Stimulated activated CD4-positive, alpha-beta T cell treated with anti-CD3 and anti-CD28 coated beads, TNF-alpha, amount 100 ng/mL, for 1 hour (primary cell): ENCODE measurements at regions not wholly inside any gene's neighbourhood (a gene's known extent, or its start where the extent isn't known, plus 50 kb on each side); places are given as distances from the start of the nearest gene placed in this dataset.
"Not testable (repeated sequence)": the region's sequence is repeated elsewhere in the genome, so short reads cannot be mapped to it uniquely, and the experiment has no call there.

Experiments used
- DNase-seq, 3 donors: peaks; one replicate each; pipeline ENCODE4 v3.0.0-alpha.2; 2020; ENCODE audit warnings: low read depth in 3 of 3, low spot score in 1 of 3

DNA sequence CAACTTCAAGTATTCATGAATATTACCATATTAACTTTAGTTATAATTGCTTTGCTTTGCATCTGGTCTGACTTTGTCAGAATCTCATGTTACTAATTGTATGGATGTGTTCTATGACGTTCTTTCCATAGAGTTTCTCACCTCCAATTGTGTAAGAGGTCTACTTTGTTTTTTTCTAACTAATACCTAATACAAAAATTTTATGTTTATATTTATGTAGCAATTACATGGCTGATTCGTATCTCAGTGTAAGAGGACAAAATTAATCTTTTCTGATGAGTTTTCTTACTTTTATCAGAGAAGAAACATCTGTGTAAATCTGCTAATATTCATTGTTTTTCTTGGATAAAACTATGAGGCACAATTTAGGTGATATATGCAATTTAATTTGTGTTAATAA is 224.8 kb upstream of the B3GALT2 start:
- DNase-seq: no peak

DNA sequence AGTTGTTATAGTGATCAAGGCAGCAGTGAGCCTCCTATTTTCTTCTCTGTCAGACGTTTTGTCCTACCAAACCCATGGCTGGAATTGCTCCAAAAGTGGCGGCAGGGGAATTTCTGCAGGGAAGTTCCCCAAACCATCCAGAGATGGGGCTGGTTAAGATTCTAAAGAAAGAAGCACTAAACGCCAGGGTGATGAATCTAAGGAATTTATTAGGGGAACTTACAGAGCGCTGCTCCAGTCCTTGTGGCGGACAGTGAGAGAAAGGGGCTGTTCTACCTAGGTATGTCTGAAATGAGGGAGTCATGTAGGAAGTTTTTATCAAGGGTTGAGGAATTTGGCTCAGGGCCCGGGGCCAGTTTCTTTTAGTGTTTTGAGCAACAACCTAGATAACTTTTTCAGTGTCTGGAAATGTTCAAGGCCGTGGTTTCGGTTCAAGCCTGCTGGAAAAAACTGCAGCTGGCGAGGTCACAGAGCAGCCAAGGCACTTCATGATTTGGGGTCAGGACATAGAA is 222.4 kb upstream of the B3GALT2 start:
- DNase-seq: no peak

DNA sequence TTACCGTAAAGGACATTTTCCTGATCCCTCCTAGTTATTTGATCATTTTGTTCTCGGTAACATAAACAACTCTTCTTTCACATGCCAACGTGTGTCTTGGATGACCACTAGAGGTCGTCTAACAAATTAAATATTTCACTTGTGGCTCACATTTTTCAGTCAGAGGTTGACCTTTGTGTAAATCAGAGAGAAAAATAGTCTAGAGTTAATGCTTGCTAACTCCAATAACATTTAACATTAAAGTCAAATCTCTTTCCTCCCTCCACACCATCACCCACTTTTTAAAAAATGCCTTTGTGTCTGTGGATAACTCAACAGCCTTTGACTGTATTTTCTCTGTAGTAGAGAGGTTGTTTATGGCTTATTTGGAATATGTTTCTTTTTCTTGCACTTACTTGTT is 220.5 kb upstream of the B3GALT2 start:
- DNase-seq: no peak

GRCh38 chr1:193404236-193404635 is 217.8 kb upstream of the B3GALT2 start:
- no peak for DNase-seq

DNA sequence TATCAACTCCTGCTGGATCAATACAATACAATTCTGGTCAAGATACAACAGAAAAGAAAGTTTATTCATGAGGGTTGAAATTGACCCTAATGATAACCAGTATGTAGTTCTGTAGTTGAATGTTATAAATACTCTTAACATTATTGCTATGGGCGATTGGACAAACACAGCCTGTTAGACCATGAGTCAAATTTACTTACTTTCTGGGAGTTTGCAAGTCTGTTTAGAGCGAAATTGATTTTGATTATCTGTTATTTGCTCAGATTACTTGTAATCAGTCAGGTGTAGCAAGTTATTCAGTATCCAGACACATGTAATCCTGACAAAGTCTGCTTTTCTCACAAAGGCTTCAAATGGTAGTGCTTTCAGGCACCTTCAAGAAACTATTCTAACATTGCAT is 216.6 kb upstream of the B3GALT2 start:
- DNase-seq: no peak

DNA sequence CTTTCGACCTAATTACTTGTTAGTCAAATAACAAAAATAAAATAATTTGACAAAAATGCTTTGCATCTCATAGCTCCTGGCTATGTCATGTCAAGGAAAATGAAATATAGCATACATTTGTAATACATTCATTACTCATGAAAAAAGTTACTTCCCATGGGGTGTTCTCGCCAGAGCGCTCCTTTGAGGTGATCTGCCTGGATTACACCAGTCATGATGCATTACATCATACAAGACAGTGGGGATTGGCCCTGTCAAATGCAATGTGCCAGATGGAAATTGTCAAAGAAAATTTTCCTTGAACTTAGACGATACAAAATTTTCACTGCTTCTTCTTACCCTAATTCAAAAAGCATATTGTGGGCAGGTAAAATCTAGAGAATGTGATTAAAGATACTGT is 215.6 kb upstream of the B3GALT2 start:
- DNase-seq: no peak

DNA sequence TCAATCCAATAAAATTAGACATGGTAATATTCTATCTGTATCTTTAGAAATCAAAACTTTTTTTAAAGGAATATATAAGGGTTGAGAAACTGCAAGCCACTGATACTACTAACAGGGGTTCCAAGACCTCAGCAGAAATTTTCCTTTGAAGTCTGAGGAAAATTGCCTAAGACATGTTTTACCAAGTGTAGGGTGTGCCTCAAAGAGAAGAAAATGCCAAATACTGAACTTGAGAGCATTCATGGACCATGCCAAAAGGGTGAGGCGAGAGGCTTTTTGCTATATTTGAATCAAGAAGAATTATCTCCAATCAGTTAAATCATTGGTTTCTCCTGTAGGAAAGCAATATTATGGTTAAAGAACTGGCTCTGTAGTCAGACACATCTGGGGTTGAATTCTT is 207.9 kb upstream of the B3GALT2 start:
- DNase-seq: no peak

DNA sequence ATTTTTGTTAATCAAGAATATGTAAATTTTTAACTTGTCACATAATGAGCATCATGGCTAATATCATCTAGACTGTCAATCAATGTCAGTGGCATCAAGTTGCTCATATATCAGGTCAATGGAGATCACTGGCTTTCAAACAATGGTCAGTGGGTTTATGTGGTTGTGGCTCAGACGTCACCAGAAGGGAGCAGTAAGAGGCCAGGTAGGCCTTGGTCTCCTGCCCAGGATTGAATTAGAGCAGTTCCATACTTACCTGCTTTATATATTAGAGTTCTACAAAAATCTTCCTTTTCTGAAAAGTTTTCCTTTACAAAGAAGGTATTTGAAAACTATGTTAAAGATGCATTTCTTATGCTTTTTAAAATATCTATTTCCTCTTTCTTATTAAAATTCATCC is 206.3 kb upstream of the B3GALT2 start:
- DNase-seq: no peak

GRCh38 chr1:193388683-193389082 is 202.3 kb upstream of the B3GALT2 start:
- no peak for DNase-seq

GRCh38 chr1:193388165-193388564 is 201.8 kb upstream of the B3GALT2 start:
- DNase-seq: no peak

- no peak for DNase-seq
These were observed 201.0 kb upstream of the B3GALT2 start for GRCh38 chr1:193387406-193387805.

- DNase-seq: not testable (repeated sequence)
These were observed 192.0 kb upstream of the B3GALT2 start for GRCh38 chr1:193378451-193378850.

- no peak for DNase-seq
These were observed 191.1 kb upstream of the B3GALT2 start for GRCh38 chr1:193377472-193377871.

- DNase-seq: no peak
These were observed 186.1 kb upstream of the B3GALT2 start for GRCh38 chr1:193372553-193372952.

DNA sequence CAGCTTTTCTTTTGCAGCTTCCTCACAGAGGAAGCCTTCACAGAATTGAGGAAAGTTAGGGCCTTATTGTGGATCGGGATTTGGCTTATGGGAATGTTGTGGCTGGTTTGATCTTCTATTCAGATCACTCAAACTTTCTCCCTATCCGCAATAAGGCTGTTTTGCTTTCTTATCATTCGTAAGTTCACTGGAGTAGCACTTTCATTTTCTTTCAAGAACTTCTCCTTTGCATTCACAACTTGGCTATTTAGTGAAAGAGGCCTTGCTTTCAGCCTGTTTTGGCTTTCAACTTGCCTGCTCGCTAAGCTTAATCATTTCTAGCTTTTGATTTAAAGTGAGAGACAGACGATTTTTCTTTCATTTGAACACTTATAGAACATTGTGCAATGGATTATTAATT is 181.9 kb upstream of the B3GALT2 start:
- no peak for DNase-seq

DNA sequence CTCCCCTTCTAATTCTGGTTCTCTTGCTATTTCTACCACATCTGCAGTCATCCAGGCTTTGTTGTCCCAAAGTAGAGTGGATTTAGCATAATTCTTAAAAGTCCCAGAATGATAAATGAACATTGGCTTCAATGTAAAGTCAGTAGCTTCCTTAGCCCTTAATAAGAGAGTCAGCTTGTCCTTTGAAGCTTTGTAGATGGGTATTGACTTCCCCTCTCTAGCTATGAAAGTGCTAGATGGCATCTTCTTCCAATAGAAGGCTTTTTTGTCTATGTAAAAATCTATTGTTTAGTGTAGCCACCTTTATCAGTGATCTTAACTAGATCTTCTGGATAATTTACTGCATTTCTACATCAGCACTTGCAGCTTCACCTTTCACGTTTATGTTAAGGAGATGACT is 181.4 kb upstream of the B3GALT2 start:
- no peak for DNase-seq

- no peak for DNase-seq
These were observed 180.5 kb upstream of the B3GALT2 start for GRCh38 chr1:193366764-193367507.

DNA sequence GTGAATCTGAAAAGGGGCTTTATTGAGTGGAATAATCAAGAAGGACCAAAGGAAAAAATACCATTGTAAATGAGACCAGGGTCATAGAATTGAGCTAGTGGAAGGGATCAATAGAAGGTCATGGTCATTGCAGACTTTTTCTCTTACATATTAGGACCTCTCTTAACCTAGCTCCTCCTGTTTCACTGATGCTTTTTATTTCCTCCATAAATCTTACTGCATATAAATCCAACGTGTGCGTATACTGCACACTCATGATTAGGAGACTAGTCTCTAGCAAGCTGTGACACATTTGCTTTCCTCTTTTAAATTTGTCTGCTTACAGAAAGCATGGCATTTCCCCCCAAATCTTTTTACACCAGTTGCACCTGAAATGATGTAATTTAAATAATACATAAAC is 179.6 kb upstream of the B3GALT2 start:
- no peak for DNase-seq

DNA sequence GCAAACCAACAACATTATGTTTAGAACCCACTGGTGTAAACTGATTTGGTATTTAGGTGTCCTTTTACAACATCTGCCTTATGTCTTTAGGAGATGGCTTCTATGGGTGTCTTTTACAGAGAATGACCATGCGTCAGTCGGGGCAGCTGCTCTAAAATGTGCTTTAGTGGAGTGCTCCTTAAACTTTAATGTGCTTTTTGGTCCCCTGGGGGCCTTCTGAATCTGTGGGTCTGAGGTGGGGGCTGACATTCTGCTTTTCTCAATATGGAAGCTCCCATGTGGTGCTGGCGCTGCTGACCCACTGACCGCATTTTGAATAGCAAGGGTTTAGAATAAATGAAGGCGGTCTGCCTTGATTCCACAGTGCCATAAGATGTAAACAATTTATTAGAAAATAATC is 173.2 kb upstream of the B3GALT2 start:
- no peak for DNase-seq

DNA sequence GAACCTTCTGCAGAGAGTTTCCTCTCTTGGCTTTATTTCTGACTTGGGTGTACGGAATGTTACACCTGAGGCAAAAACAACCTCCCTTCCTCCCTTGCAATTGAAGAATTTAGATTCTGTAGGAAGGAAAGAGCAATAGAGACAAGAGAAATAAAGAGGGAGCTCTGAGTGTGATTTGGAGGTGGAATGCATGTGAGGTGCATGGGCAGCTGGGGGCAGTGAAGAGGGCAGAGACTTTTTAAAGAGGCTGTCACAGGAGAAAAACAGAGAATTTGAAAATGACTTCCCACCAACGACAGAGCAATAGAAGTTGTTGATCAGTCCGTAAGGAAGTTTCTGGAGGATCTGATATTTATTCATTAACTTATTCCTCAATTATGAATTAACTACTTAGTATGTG is 172.0 kb upstream of the B3GALT2 start:
- no peak for DNase-seq

DNA sequence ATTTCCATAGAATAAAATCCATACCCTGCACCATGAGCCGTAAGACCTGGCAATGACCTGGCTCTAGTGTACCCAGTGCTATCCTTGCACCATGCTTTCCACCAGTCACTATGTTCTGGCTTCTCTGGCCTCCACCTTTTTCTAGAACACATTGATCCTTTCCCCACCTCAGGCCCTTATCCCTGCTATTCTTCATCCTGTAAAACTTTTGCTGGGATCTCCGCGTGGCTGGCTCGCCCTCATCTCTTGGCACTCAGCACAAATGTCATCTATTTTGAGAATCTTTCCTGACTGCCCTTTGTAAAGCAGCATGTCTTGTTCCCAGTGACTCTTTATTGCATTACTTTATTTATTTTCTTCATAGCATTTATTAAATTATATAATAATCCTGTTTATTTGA is 169.8 kb upstream of the B3GALT2 start:
- DNase-seq: no peak

- DNase-seq: no peak
These were observed 169.2 kb upstream of the B3GALT2 start for GRCh38 chr1:193355626-193356025.

DNA sequence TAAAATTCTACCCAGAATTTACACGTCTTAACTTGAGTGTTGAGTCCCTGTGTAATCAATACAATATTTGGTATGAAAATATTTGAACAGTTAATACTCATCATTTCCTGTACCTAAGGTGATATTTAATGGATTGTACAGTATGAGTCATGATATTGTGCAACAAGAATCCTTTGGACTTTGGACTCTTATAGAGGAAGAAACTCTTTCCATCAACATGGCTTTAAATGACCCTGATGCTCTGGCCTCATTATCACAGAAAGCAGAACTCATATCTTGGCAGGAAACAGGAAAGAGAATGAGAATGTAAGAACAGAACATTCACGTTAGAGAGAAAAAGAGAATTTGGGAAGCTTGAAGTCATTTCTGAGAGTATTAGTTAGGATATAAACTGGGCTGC is 168.8 kb upstream of the B3GALT2 start:
- DNase-seq: no peak
